Neutrophil (primary cell): ENCODE measurements at regions not wholly inside any gene's neighbourhood (a gene's known extent, or its start where the extent isn't known, plus 50 kb on each side); places are given as distances from the start of the nearest gene placed in this dataset.

Experiments used
- H3K27ac ChIP-seq: fragments of 200-600 bp; sonication (generic); 2 replicates; pipeline ENCODE4 v1.5.1; 2016; ENCODE audit warnings: mild to moderate bottlenecking, moderate library complexity
- H3K27me3 ChIP-seq: fragments of 200-600 bp; sonication (generic); 2 replicates; pipeline ENCODE4 v1.6.0; 2016; ENCODE audit warnings: mild to moderate bottlenecking
- H3K36me3 ChIP-seq: fragments of 200-600 bp; sonication (generic); 2 replicates; pipeline ENCODE4 v1.5.1; 2017
- H3K4me1 ChIP-seq, 2 experiments: fragments of 200-600 bp in 1 of 2; sonication (generic) in 1 of 2; 1 replicate in 1 of 2; 2 replicates in 1 of 2; pipeline versions ENCODE4 v1.5.1 to v1.6.1; 2013 to 2016; ENCODE audit warnings: low read depth in 1 of 2, low read length in 1 of 2, mild to moderate bottlenecking in 1 of 2, moderate library complexity in 1 of 2; ENCODE audit not compliant: control insufficient read depth in 1 of 2, insufficient read depth in 1 of 2
- H3K4me3 ChIP-seq, 2 experiments: fragments of 200-600 bp in 1 of 2; sonication (generic) in 1 of 2; 1 replicate in 1 of 2; 2 replicates in 1 of 2; pipeline ENCODE4 v1.5.1; 2013 to 2016; ENCODE audit warnings: low read depth in 1 of 2, low read length in 1 of 2, mild to moderate bottlenecking in 1 of 2, moderate library complexity in 1 of 2
- H3K9me3 ChIP-seq: fragments of 200-600 bp; sonication (generic); 2 replicates; pipeline ENCODE4 v1.5.1; 2016
- TF ChIP-seq, protein P1 (sequence below): fragments of 200-600 bp; sonication (generic); IDR thresholded peaks from 2 replicates; pipeline ENCODE4 v1.5.1; 2016; ENCODE audit warnings: antibody characterized with exemption

DNA sequence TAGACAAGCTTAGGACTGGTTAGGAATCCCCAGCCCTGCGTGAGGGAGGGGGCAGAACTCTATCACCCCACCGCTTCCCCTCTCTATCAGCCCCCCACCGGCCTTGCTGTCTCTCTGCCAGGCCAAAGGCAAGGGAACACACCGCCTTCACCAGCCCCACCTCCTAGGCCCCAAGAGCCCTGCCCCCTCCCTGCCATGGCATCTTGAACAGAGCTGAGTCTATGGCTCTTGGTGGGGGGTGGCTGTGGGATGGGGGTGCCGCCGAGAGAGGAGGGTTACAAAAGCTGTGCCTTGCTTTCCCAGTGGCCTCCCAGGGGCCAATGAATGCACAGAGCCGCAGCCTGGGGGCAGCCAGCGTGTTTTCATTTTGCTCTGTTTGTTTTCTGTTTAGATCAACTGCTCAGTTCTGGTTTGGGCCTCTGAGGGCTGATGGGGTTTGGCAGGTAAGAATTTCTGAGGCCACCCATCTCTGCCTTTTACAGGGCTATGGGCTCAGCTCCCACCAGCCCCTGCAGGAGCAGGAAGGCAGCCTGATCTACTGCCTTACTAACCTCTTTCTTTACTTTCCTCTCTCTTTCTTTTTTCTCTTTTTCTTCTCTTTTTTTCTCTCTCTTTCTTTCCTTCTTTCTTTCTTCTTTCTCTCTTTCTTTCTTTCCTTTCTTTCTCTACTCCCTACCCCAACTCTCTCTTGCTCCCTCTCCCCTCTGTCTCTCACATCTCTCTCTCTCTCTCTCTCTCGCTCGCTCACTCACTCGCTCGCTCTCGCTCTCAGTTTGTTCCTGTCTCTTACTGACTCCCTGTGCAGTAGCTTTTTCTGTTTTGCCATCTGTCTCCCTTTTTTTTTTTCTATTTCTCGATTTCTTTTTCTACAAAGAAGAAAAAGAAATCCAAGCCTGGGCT is 128.3 kb downstream of the PJA1 start:
- Histone ChIP-seq H3K27me3 (no peaks in the 10 kb centered on the region), H3K4me3 (no peak overlapping the region), H3K9me3 (no peaks in the 10 kb centered on the region), H3K27ac (no peak overlapping the region), H3K4me1 (no peaks in the 10 kb centered on the region), H3K36me3 (no peaks in the 10 kb centered on the region)
- TF ChIP-seq, protein P1, sequence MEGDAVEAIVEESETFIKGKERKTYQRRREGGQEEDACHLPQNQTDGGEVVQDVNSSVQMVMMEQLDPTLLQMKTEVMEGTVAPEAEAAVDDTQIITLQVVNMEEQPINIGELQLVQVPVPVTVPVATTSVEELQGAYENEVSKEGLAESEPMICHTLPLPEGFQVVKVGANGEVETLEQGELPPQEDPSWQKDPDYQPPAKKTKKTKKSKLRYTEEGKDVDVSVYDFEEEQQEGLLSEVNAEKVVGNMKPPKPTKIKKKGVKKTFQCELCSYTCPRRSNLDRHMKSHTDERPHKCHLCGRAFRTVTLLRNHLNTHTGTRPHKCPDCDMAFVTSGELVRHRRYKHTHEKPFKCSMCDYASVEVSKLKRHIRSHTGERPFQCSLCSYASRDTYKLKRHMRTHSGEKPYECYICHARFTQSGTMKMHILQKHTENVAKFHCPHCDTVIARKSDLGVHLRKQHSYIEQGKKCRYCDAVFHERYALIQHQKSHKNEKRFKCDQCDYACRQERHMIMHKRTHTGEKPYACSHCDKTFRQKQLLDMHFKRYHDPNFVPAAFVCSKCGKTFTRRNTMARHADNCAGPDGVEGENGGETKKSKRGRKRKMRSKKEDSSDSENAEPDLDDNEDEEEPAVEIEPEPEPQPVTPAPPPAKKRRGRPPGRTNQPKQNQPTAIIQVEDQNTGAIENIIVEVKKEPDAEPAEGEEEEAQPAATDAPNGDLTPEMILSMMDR: no peak

DNA sequence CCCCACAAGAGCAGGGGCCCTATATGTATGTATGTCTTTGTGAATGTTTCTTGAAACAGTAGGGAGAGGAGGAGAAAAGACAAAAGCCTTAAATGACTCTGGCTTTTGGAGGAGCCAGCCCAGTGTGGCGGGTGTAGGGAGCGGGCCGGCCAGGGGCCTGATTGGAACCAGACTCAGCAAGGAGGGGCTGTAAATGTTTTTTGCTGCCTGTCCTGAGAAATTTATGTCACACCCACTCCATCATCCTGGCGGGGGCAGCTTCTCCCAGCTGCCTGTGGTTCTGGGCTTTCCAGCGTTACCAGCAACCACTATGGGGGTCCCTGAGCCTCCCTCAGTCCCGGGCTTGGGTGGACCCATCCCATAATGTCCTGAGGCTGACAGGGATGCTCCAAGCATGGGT is 130.8 kb downstream of the PJA1 start:
- Histone ChIP-seq H3K4me1 (no peaks in the 10 kb centered on the region), H3K36me3 (no peaks in the 10 kb centered on the region), H3K27me3 (no peaks in the 10 kb centered on the region), H3K9me3 (no peaks in the 10 kb centered on the region), H3K27ac (no peak overlapping the region), H3K4me3 (no peak overlapping the region)
- TF ChIP-seq, protein P1: no peak

DNA sequence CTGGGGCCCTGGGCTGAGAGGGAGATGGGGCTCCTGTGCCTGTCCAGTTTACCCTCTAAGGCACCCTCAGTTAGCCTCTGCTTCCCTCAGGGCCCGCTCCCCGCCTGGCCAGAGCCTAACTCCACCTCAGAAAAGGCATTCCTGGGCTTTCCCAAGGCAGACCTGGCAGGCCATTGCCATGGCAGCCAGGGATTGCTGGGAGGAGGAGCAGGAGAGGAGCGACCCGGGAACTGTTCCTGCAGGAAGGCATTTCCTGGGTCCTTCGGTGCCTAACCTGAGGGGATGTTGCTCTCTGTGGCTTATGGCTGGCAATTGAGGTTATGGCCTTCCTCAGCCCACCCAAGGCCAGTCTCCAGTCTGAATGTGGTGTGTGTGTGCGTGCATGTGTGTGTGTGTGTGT is 131.3 kb downstream of the PJA1 start:
- Histone ChIP-seq H3K27ac (no peak overlapping the region), H3K9me3 (no peaks in the 10 kb centered on the region), H3K36me3 (no peaks in the 10 kb centered on the region), H3K4me3 (no peak overlapping the region), H3K4me1 (no peaks in the 10 kb centered on the region), H3K27me3 (no peaks in the 10 kb centered on the region)
- TF ChIP-seq, protein P1: no peak

DNA sequence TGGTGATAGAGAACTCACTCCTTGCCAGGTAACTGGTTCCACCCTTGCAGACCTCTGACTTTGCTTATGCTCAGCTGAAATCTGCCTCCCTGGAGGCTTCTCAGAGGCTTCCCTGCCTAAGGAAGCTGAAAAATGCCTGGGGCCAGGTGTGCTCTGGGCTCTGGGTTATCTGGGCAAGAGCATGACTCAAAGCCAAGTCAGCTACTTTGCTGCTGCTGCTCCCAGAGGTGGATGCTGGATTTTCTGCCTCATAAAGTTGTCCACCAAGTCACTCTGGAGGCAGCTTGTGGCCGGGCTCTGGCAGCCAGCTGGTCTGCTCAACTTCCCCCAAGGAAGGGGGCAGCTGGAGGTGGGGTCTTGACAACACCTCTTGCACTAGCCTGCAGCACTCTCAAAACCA is 132.7 kb downstream of the PJA1 start:
- no peaks in the 10 kb centered on the region for H3K9me3 ChIP-seq
- no peaks in the 10 kb centered on the region for H3K27me3 ChIP-seq
- no peaks in the 10 kb centered on the region for H3K36me3 ChIP-seq
- TF ChIP-seq, protein P1: no peak
- no peak overlapping the region for H3K27ac ChIP-seq
- no peak overlapping the region for H3K4me3 ChIP-seq
- H3K4me1 ChIP-seq: no peaks in the 10 kb centered on the region

DNA sequence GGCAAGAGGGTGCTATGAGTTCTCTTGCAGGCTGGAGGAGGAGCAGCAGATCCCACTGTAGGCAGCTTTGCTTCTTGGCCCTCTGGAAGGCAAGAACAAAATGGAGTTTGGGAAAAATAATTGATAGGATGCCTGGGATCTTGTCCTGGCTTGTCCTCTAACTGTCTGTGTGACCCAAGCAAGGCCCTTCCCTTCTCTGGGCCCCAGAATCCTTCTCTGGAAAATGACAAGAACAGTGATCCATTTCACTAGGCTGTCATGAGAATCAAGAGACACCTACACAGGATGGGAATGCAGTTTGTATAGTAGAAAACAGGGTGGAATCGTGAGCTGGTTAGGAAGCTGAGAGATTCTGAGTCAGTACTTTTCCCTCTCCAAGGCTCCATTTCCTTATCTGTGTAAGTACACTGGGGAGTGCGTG is 133.3 kb downstream of the PJA1 start:
- Histone ChIP-seq H3K27ac (no peak overlapping the region), H3K9me3 (no peaks in the 10 kb centered on the region), H3K36me3 (no peaks in the 10 kb centered on the region), H3K4me3 (no peak overlapping the region), H3K27me3 (no peaks in the 10 kb centered on the region), H3K4me1 (no peaks in the 10 kb centered on the region)
- TF ChIP-seq, protein P1: no peak
